Esophagus (tissue), 2 donors: ENCODE measurements at regions not wholly inside any gene's neighbourhood (a gene's known extent, or its start where the extent isn't known, plus 50 kb on each side); places are given as distances from the start of the nearest gene placed in this dataset.
"Not testable (repeated sequence)": the region's sequence is repeated elsewhere in the genome, so short reads cannot be mapped to it uniquely, and the experiment has no call there.

Experiments used
- H3K27ac ChIP-seq, 2 donors: one replicate each; pipeline ENCODE4 v1.5.1; 2013; ENCODE audit warnings: low read depth in 2 of 2, mild to moderate bottlenecking in 2 of 2, inconsistent platforms in 1 of 2, low read length in 1 of 2, moderate library complexity in 1 of 2
- H3K27me3 ChIP-seq, 2 donors: one replicate each; pipeline ENCODE4 v1.6.1; 2013; ENCODE audit warnings: low read length in 2 of 2, control low read depth in 1 of 2, mild to moderate bottlenecking in 1 of 2; ENCODE audit not compliant: insufficient read depth in 2 of 2, control insufficient read depth in 1 of 2
- H3K36me3 ChIP-seq, 2 donors: one replicate each; pipeline ENCODE4 v1.6.1; 2013; ENCODE audit warnings: low read length in 1 of 2; ENCODE audit not compliant: control insufficient read depth in 2 of 2, insufficient read depth in 2 of 2
- H3K4me1 ChIP-seq, 2 donors: one replicate each; pipeline ENCODE4 v1.6.1; 2013; ENCODE audit warnings: low read length in 1 of 2; ENCODE audit not compliant: control insufficient read depth in 2 of 2, insufficient read depth in 2 of 2
- H3K4me3 ChIP-seq, 2 donors: one replicate each; pipeline ENCODE4 v1.5.1; 2013; ENCODE audit warnings: low read length in 2 of 2, mild to moderate bottlenecking in 2 of 2, low read depth in 1 of 2, moderate library complexity in 1 of 2
- H3K9me3 ChIP-seq, 2 donors: one replicate each; pipeline ENCODE4 v1.6.1; 2013; ENCODE audit warnings: mild to moderate bottlenecking in 2 of 2, low read depth in 1 of 2, low read length in 1 of 2, moderate library complexity in 1 of 2; ENCODE audit not compliant: control insufficient read depth in 2 of 2, insufficient read depth in 1 of 2
- WGBS, 2 donors: extraction: QIAGEN DNeasy Blood & Tissue Kit; methylation state at CpG; one replicate each; pipeline ENCODE4 v1.1.7; 2013; 5-methylcytosine and 5-hydroxymethylcytosine counted together
- donor health status: healthy with polysubstance abuse.
- donor health status: Bipolar disorder and iron deficiency.

DNA sequence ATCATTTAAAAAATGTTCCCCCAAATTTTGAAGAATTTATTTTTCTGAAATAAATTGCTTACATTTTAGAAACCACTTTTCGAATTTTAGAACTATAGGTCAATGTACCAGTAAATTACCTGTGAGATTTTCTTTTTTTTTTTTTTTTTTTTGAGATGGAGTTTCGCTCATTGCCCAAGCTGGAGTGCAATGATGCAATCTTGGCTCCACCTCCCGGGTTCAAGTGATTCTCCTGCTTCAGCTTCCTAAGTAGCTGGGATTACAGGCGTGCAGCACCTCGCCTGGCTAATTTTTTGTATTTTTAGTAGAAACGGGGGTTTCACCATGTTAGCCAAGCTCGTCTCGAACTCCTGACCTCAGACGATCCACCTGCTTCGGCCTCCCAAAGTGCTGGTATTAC is 295.1 kb upstream of the ID2 start:
- not testable (repeated sequence) for H3K4me1 ChIP-seq, H3K27me3 ChIP-seq, H3K9me3 ChIP-seq, H3K27ac ChIP-seq, H3K4me3 ChIP-seq, H3K36me3 ChIP-seq
- 78 to 83% methylated on average over 10 of the region's 10 CpGs for WGBS, 2 donors

DNA sequence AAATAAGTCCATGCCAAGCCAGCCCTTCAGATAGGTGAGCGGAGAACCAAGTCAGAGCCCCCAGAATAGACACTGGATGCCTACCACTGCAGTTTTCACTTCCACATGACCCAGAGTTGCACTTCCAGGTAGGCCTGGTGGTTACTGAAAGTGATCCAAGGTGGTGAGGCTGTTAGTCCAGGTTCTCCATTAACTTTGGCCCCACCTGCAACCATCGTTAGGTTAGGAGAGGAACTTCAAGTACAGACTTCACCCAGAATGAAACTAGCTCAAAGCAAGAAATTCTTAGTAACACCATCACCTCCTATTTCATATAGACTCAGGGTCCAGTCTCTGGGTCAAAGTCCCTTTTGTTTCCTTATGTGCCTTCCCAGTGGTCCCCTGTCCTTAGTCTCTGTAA is 293.1 kb upstream of the ID2 start:
- no peak overlapping the region for H3K4me3 ChIP-seq
- H3K4me1 ChIP-seq, result no peaks in the 10 kb centered on the region
- no peaks in the 10 kb centered on the region for H3K27me3 ChIP-seq
- H3K9me3 ChIP-seq, result no peaks in the 10 kb centered on the region
- H3K27ac ChIP-seq, result no peak overlapping the region
- WGBS, 2 donors, result 89 to 97% methylated on average over 2 of the region's 2 CpGs
- no peaks in the 10 kb centered on the region for H3K36me3 ChIP-seq

DNA sequence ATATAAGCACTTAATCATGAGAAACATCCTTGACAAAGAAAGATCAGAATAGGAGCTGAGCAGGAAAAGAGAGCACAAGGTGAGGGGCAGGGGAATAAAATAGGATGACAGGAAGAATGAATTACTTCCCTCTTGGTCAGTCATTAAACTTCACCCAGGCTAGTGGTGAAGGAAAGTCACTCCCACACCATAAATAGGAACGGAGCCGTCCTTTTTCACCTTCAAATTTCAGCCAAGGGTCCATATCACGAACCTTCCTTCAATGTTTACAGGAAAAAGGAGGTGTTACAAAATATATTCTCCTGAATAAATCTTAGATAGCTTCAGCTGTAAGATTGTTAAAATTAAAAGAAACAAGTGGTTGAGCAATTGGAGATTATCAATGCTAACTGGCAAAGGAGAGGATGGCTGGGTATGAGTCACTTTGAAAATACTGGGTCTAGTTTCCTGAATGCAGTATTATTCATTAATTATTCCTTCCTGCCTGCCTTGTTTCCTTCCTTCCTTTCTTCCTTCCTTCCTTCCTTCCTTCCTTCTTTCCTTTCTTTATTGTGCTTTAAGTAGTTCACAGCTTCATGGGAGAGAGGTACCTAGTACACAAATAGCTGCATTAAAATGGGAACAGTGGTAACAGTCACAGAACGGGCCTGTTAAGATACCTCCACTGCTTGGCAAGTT is 292.3 kb upstream of the ID2 start:
- no peaks in the 10 kb centered on the region for H3K9me3 ChIP-seq
- no peak overlapping the region for H3K27ac ChIP-seq
- WGBS, 2 donors, result 50 to 57% methylated on average over 4 of the region's 4 CpGs
- no peaks in the 10 kb centered on the region for H3K4me1 ChIP-seq
- no peaks in the 10 kb centered on the region for H3K27me3 ChIP-seq
- H3K36me3 ChIP-seq, result no peaks in the 10 kb centered on the region
- H3K4me3 ChIP-seq, result no peak overlapping the region

DNA sequence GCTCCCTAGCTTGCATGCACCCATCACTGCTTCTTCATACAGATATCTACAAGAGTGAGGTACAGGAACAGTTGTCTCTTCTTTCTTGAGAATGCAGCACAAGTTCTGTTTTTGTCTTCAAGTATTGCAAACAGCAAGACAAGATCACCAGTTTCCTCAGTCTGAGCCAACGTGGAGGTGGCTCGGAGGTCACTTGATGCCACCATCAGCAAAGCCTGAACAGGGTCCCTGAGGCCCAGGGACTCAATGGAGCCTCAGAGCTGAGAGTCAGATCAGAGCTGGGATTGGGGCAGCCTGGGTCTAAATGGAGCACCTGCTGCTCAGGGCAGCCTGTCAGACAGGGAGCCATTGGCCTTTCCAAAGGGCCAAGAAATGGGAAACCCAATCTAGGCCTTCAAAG is 290.7 kb upstream of the ID2 start:
- Histone ChIP-seq H3K4me3 (no peak overlapping the region), H3K4me1 (no peaks in the 10 kb centered on the region), H3K27me3 (no peaks in the 10 kb centered on the region), H3K9me3 (no peaks in the 10 kb centered on the region), H3K36me3 (no peaks in the 10 kb centered on the region), H3K27ac (no peak overlapping the region)
- 94 to 98% methylated on average over 2 of the region's 2 CpGs for WGBS, 2 donors

DNA sequence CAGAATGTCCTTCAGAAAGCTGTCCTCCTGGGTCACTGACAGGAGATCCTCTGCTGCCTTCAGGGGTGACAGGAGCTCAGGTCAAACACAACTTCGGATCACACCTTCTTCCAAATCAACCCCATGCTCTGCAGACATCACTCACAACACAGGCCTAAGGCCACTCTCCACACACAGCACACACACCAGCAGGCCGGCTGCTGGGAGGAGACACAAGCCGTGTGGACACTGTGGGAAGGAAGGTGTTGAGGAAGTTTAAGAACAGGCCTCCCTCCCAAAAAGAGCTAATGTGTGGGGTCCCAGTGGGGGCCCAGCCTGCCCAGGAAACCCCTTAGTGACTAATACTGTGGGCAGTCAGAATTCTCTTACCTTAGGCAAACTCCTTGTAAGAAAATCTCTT is 290.3 kb upstream of the ID2 start:
- 88 to 91% methylated on average over 3 of the region's 3 CpGs for WGBS, 2 donors
- Histone ChIP-seq H3K27ac (no peak overlapping the region), H3K9me3 (no peaks in the 10 kb centered on the region), H3K36me3 (no peaks in the 10 kb centered on the region), H3K27me3 (no peaks in the 10 kb centered on the region), H3K4me3 (no peak overlapping the region), H3K4me1 (no peaks in the 10 kb centered on the region)

DNA sequence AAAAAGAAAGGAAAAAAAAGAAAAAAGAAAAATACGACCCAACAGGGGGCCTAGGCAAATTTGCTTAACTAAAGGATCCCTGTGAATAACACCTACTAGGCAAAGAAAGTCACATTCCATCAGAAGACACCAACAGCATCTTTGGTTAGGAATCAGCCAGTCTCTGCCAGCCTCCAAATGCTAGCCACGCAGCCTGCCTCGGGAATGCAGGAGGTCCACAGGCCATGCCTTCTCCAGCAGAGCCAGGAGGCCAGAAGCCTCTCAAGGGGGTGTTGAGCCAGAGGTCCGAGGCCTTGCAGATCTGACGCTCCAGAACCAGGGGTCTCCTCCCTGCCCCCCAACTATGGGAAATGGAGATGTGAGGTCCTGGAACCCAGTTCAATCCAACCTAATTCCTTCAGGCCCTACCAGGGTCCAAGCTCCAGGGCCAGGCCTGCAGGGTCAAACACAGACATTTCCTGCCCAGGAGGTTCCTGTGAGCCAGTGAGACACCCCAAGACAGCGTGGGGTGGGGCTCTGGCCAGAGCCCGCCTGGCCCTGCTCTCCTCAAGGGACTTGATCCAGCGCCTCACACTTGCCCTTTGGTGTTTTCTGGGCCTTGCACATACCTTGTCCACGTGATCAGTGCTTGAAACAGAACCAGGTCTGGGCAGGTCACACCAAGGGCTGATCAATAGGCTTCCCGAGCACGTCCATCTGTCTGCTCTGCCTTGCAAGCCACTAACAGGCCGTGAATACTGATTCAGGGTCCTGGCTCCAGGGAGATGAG is 289.6 kb upstream of the ID2 start:
- WGBS, 2 donors, result 95% methylated on average over 12 of the region's 12 CpGs
- Histone ChIP-seq H3K27me3 (no peaks in the 10 kb centered on the region), H3K4me3 (no peak overlapping the region), H3K27ac (no peak overlapping the region), H3K4me1 (no peaks in the 10 kb centered on the region), H3K36me3 (no peaks in the 10 kb centered on the region), H3K9me3 (no peaks in the 10 kb centered on the region)

DNA sequence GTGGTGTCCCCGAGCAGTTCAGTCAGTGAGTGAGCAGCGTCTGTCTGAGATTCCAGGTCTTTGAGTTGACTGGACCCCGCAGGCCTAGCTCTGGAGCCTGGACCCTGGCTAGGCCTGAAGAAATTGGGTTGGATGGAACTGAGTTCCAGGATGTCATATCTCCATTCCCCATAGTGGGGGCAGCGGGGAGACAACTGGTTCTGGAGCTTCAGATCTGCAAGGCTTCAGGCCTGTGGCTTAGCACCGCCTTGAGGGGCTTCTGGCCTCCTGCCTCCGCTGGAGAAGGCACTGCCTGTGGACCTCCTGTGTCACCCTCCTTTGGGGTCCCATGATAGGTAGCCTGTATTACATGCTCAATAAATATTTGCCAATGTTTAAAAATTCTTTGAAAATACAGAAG is 288.4 kb upstream of the ID2 start:
- WGBS, 2 donors, result 97 to 99% methylated on average over 6 of the region's 6 CpGs
- no peak overlapping the region for H3K27ac ChIP-seq

DNA sequence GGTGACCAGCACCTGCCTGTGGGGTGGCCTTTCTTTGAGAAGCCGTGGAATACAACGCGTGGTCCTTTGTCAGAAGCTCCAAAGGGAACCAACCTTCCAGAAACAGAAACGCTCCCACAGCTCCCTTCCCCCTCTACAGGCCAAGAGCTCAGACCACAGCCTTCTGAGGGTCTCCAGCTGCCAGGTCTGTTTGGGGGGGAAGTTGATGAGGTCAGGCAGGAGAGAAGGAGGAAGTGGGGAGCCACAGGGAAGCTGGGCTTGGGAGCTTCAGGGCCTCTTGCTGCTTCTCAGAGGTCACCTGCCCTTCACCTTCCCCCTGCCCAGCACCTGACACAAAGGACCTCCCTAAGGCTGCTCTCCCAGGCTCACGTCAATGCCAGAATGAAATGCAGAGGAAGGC is 287.7 kb upstream of the ID2 start:
- Histone ChIP-seq H3K36me3 (no peaks in the 10 kb centered on the region), H3K9me3 (peaks cover 0 to 3% of the 10 kb centered on the region in 2 donors), H3K4me1 (peaks cover 0 to 3% of the 10 kb centered on the region in 2 donors), H3K4me3 (no peak overlapping the region), H3K27ac (no peak overlapping the region), H3K27me3 (no peaks in the 10 kb centered on the region)
- 90 to 94% methylated on average over 5 of the region's 5 CpGs for WGBS, 2 donors

More for the DNA sequence above, 288.4 kb upstream of the ID2 start:
- H3K27me3 ChIP-seq, result no peaks in the 10 kb centered on the region
- peaks cover 0 to 3% of the 10 kb centered on the region in 2 donors for H3K9me3 ChIP-seq
- peaks cover 0 to 3% of the 10 kb centered on the region in 2 donors for H3K4me1 ChIP-seq
- H3K36me3 ChIP-seq, result no peaks in the 10 kb centered on the region
- no peak overlapping the region for H3K4me3 ChIP-seq

- Histone ChIP-seq H3K27ac (no peak overlapping the region), H3K9me3 (peaks cover 0 to 3% of the 10 kb centered on the region in 2 donors), H3K36me3 (no peaks in the 10 kb centered on the region), H3K4me1 (peaks cover 0 to 3% of the 10 kb centered on the region in 2 donors), H3K4me3 (no peak overlapping the region), H3K27me3 (no peaks in the 10 kb centered on the region)
- WGBS, 2 donors, result 94 to 97% methylated on average over 9 of the region's 9 CpGs
These were observed 287.1 kb upstream of the ID2 start for GRCh38 chr2:8394569-8395359.
